IMR-90 (cell line): ENCODE measurements at regions not wholly inside any gene's neighbourhood (a gene's known extent, or its start where the extent isn't known, plus 50 kb on each side); places are given as distances from the start of the nearest gene placed in this dataset.

Experiments used
- ATAC-seq: fragments of 200-7000 bp; cut with Tn5 transposase; 2 replicates; pipeline ENCODE4 v1.9.1; 2020; ENCODE audit warnings: low read depth, mild to moderate bottlenecking, moderate library complexity
- BruUV-seq: library from RNA; stranded (reverse); fragments of 400-500 nt; replicated peaks from 2 replicates; lab custom pipeline; 2021; lab: Mats Ljungman, UMichigan
- CTCF ChIA-PET: fragments of 300-600 bp; formaldehyde crosslinking; extraction: SDS; loops from one replicate; lab custom pipeline; 2021; ENCODE audit warnings: antibody characterized with exemption; lab: Yijun Ruan, JAX
- POLR2A ChIA-PET: fragments of 300-600 bp; sonication (Branson Sonifier 250); formaldehyde crosslinking; loops from one replicate; lab custom pipeline; 2022; ENCODE audit warnings: antibody characterized with exemption; ENCODE audit not compliant: unreplicated experiment; lab: Charles Lee
- DNase-seq: peaks from one replicate; pipeline ENCODE4 v3.0.0; 2013
- H2AFZ ChIP-seq: replicated peaks from 2 replicates; pipeline ENCODE3; 2013; ENCODE audit warnings: low read length, mild to moderate bottlenecking; ENCODE audit not compliant: poor library complexity
- H2AK5ac ChIP-seq: 2 replicates; pipeline ENCODE4 v1.6.1; 2013; ENCODE audit warnings: low read depth, low read length, inconsistent platforms
- H2AK9ac ChIP-seq: replicated peaks from 2 replicates; pipeline ENCODE3; 2013; ENCODE audit warnings: mild to moderate bottlenecking, low read depth, low read length, moderate library complexity; ENCODE audit not compliant: poor library complexity
- H2BK120ac ChIP-seq: 2 replicates; pipeline ENCODE4 v1.6.1; 2013; ENCODE audit warnings: low read depth, low read length, inconsistent platforms
- H2BK15ac ChIP-seq: 3 replicates; pipeline ENCODE4 v1.6.1; 2013; ENCODE audit warnings: low read depth, low read length, inconsistent platforms
- H2BK20ac ChIP-seq: 2 replicates; pipeline ENCODE4 v1.6.1; 2013; ENCODE audit warnings: low read depth, mild to moderate bottlenecking, inconsistent platforms, low read length, moderate library complexity
- H2BK5ac ChIP-seq: 2 replicates; pipeline ENCODE4 v1.6.1; 2013; ENCODE audit warnings: mild to moderate bottlenecking, low read depth, low read length, inconsistent platforms; ENCODE audit not compliant: poor library complexity, severe bottlenecking
- H3K14ac ChIP-seq: replicated peaks from 2 replicates; pipeline ENCODE4 v1.6.1; 2013; ENCODE audit warnings: low read depth, low read length, inconsistent platforms
- H3K18ac ChIP-seq: 2 replicates; pipeline ENCODE4 v1.6.1; 2013; ENCODE audit warnings: low read depth, low read length, control low read depth
- H3K23ac ChIP-seq: 2 replicates; pipeline ENCODE4 v1.6.1; 2013; ENCODE audit warnings: low read depth, low read length, inconsistent platforms
- H3K27ac ChIP-seq: 2 replicates; pipeline ENCODE4 v1.5.1; 2013; ENCODE audit warnings: mild to moderate bottlenecking, control low read depth, low read length; ENCODE audit not compliant: insufficient read depth
- H3K27me3 ChIP-seq: 2 replicates; pipeline ENCODE4 v1.6.1; 2013; ENCODE audit warnings: low read length; ENCODE audit not compliant: control insufficient read depth, insufficient read depth
- H3K36me3 ChIP-seq: 2 replicates; pipeline ENCODE4 v1.6.1; 2013; ENCODE audit warnings: low read length, mixed read lengths; ENCODE audit not compliant: control insufficient read depth, insufficient read depth
- H3K4ac ChIP-seq: 2 replicates; pipeline ENCODE4 v1.6.1; 2013; ENCODE audit warnings: low read depth, low read length, inconsistent platforms
- H3K4me1 ChIP-seq: 2 replicates; pipeline ENCODE4 v1.6.1; 2013; ENCODE audit warnings: low read length, mixed read lengths; ENCODE audit not compliant: control insufficient read depth, insufficient read depth
- H3K4me2 ChIP-seq: 2 replicates; pipeline ENCODE4 v1.6.1; 2013; ENCODE audit warnings: low read depth, mild to moderate bottlenecking, control low read depth, low read length, moderate library complexity
- H3K4me3 ChIP-seq: 2 replicates; pipeline ENCODE4 v1.5.1; 2013; ENCODE audit warnings: low read depth, mild to moderate bottlenecking, control low read depth, low read length, moderate library complexity; ENCODE audit not compliant: insufficient read depth
- H3K56ac ChIP-seq: 2 replicates; pipeline ENCODE4 v1.6.1; 2013; ENCODE audit warnings: low read length, inconsistent platforms; ENCODE audit not compliant: insufficient read depth; ENCODE audit errors: extremely low read depth
- H3K79me1 ChIP-seq, 2 experiments: 2 replicates each; pipeline ENCODE4 v1.6.1; 2013; ENCODE audit warnings: low read length in 2 of 2, inconsistent platforms in 1 of 2, low read depth in 1 of 2
- H3K9ac ChIP-seq: 2 replicates; pipeline ENCODE4 v1.6.1; 2013; ENCODE audit warnings: low read depth, low read length, control low read depth
- H3K9me1 ChIP-seq: 2 replicates; pipeline ENCODE4 v1.6.1; 2013; ENCODE audit warnings: low read length, inconsistent platforms; ENCODE audit not compliant: insufficient read depth
- H3K9me3 ChIP-seq: 2 replicates; pipeline ENCODE4 v1.6.1; 2013; ENCODE audit warnings: low read length; ENCODE audit not compliant: control insufficient read depth, insufficient read depth
- H4K20me1 ChIP-seq: 2 replicates; pipeline ENCODE4 v1.6.1; 2013; ENCODE audit warnings: low read length, inconsistent platforms; ENCODE audit not compliant: insufficient read depth
- H4K5ac ChIP-seq: 2 replicates; pipeline ENCODE4 v1.6.1; 2013; ENCODE audit warnings: mild to moderate bottlenecking, low read depth, low read length, control low read depth
- H4K8ac ChIP-seq, 2 experiments: 2 replicates each; pipeline ENCODE4 v1.6.1; 2013; ENCODE audit warnings: low read depth in 2 of 2, low read length in 2 of 2, control low read depth in 1 of 2, inconsistent platforms in 1 of 2
- H4K91ac ChIP-seq: 2 replicates; pipeline ENCODE4 v1.6.1; 2013; ENCODE audit warnings: low read depth, low read length, inconsistent platforms; ENCODE audit not compliant: insufficient read depth
- BHLHE40 ChIP-seq: fragments of 150-350 bp; IDR thresholded peaks from 2 replicates; pipeline ENCODE4 v1.6.1; 2016; ENCODE audit warnings: mild to moderate bottlenecking, low read depth, low read length
- CHD1 ChIP-seq: IDR thresholded peaks from 2 replicates; pipeline ENCODE4 v1.6.1; 2012; ENCODE audit warnings: low read depth, low read length, improper control_type of control experiment
- FOS ChIP-seq: fragments of 150-350 bp; IDR thresholded peaks from 2 replicates; pipeline ENCODE4 v1.6.1; 2016; ENCODE audit warnings: low read depth, low read length
- MAFK ChIP-seq: IDR thresholded peaks from 2 replicates; pipeline ENCODE4 v1.6.1; 2012; ENCODE audit warnings: low read depth, low read length, improper control_type of control experiment
- MAZ ChIP-seq: IDR thresholded peaks from 2 replicates; pipeline ENCODE4 v1.6.1; 2012; ENCODE audit warnings: low read depth, mild to moderate bottlenecking, low read length, improper control_type of control experiment, moderate library complexity, borderline replicate concordance
- NFE2L2 ChIP-seq: fragments of 150-350 bp; IDR thresholded peaks from 2 replicates; pipeline ENCODE4 v1.6.1; 2016; ENCODE audit warnings: low read depth, mild to moderate bottlenecking, low read length
- POLR2A ChIP-seq: IDR thresholded peaks from 2 replicates; pipeline ENCODE4 v1.6.1; 2012; ENCODE audit warnings: mild to moderate bottlenecking, low read depth, low read length
- RAD21 ChIP-seq: IDR thresholded peaks from 2 replicates; pipeline ENCODE4 v1.6.1; 2012; ENCODE audit warnings: low read length, improper control_type of control experiment
- SMC3 ChIP-seq: fragments of 150-350 bp; IDR thresholded peaks from 2 replicates; pipeline ENCODE4 v1.6.1; 2016; ENCODE audit warnings: low read depth, mild to moderate bottlenecking, antibody characterized with exemption, low read length, moderate library complexity
- USF2 ChIP-seq: fragments of 150-350 bp; IDR thresholded peaks from 2 replicates; pipeline ENCODE4 v1.6.1; 2017; ENCODE audit warnings: mild to moderate bottlenecking, antibody characterized with exemption, low read length, low read depth
- WGBS, 2 experiments: methylation state at CpG; one replicate each; pipeline versions ENCODE4 v1.1.5 to v1.1.7; 2013; ENCODE audit warnings: missing lambda C conversion rate in 2 of 2; ENCODE audit not compliant: insufficient read length in 1 of 2; ENCODE audit errors: extremely low coverage in 2 of 2; 5-methylcytosine and 5-hydroxymethylcytosine counted together
- dilution Hi-C: fragments of 300-500 bp; cut with HindIII; formaldehyde crosslinking; loops from one replicate; pipeline ENCODE4 v1.14.3; 2018; ENCODE audit warnings: low sequenced_read_pairs; ENCODE audit not compliant: unreplicated experiment
- in situ Hi-C: fragments of 300-500 bp; cut with MboI; formaldehyde crosslinking; loops from 3 replicates; pipeline ENCODE4 v1.14.3; 2019; ENCODE audit warnings: low sequenced_read_pairs, inconsistent platforms, mixed read lengths
- intact Hi-C: fragments of 100-400 bp; cut with micrococcal nuclease; formaldehyde crosslinking; loops from 2 replicates; pipeline ENCODE4 v1.10.0; 2022

- Histone ChIP-seq H3K4ac (no peak overlapping the region), H3K9me3 (no peaks in the 10 kb centered on the region), H3K4me3 (no peak overlapping the region), H3K27me3 (peaks cover 4% of the 10 kb centered on the region), H3K9ac (no peak overlapping the region), H2AFZ (no peak overlapping the region), H4K20me1 (no peaks in the 10 kb centered on the region), H3K79me1 (no peaks in the 10 kb centered on the region), H2AK9ac (no peak overlapping the region), H3K18ac (no peak overlapping the region), H3K4me1 (no peaks in the 10 kb centered on the region), H3K27ac (no peak overlapping the region), H3K56ac (no peak overlapping the region), H3K9me1 (no peaks in the 10 kb centered on the region), H3K36me3 (no peaks in the 10 kb centered on the region), H4K8ac (no peak overlapping the region), H2BK15ac (no peak overlapping the region), H2AK5ac (no peak overlapping the region), H2BK5ac (no peak overlapping the region), H4K91ac (no peak overlapping the region), H3K23ac (no peak overlapping the region), H4K5ac (no peak overlapping the region), H3K4me2 (no peak overlapping the region), H2BK20ac (no peak overlapping the region), H2BK120ac (no peak overlapping the region), H3K14ac (no peak overlapping the region)
- BruUV-seq: no TSS peak
- TF ChIP-seq MAFK (no peak), MAZ (no peak), CHD1 (no peak), BHLHE40 (no peak), USF2 (no peak), NFE2L2 (no peak), POLR2A (no peak), FOS (no peak), RAD21 (no peak), SMC3 (no peak)
- CTCF ChIA-PET: interaction anchor here (0.6 kb wide), 1 partner anchor 122 kb away, joined by 3 read pairs; no protein-coding TSS in a partner anchor
- no CpG with 5 or more reads among the region's 4 CpGs for WGBS, 2 experiments
- dilution Hi-C loops (no loop called here), intact Hi-C loops (no loop called here), in situ Hi-C loops (no loop called here)
- ATAC-seq (no peak), DNase-seq (no peak)
- POLR2A ChIA-PET: no interaction called here
Measured at GRCh38 chr1:38571726-38572125, 287.8 kb downstream of the RRAGC start.
